ENCODE measurements at regions not wholly inside any gene's neighbourhood (a gene's known extent, or its start where the extent isn't known, plus 50 kb on each side); places are given as distances from the start of the nearest gene placed in this dataset.

DNA sequence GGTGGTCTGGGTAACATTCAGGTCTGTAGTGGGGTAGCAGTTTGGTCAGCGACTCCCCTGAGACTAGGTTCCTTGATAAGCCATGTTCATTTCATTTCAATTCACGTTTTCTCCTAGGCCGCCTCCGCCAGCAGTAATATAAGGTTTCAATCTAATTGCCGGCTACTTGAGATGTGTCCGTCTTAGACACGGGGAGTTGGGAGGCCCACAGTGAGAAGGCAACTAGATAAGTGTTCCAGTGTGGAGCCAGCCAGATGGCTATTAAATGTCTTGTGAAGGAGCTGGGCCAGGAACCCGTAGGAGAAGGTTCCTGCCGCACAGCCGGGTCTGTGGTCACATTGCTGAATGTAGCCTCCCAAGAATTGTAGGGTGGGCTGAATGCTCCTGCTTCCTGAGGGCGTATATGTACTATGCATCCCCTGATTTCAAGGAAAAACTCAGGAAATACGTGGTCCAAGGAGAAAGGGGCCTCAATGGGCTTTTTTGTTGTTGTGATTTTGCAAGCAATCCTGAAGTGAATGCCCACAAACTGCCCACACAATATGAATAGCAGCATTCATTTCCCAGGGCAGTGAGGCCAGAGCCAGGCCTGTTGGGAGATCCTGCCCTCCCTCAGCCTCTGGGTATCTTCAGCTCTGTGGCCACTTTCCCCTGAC, 220.6 kb upstream of the RPL34 start:
- no peaks in the 10 kb centered on the region for H3K36me3 Mint-ChIP-seq (ENCODE audit: low read depth)
- no peaks in the 10 kb centered on the region for H3K4me1 Mint-ChIP-seq
- no peaks in the 10 kb centered on the region for H3K9me3 Mint-ChIP-seq
- no peak overlapping the region for H3K27ac Mint-ChIP-seq
- ChIA-PET CTCF (no interaction called here), POLR2A (no interaction called here)
- no peaks in the 10 kb centered on the region for H3K27me3 Mint-ChIP-seq
- H3K4me3 Mint-ChIP-seq = no peak overlapping the region
- DNase-seq = no peak

- Mint-ChIP-seq H3K9me3 (no peaks in the 10 kb centered on the region), H3K4me1 (no peaks in the 10 kb centered on the region), H3K27me3 (peaks cover 1% of the 10 kb centered on the region), H3K27ac (no peak overlapping the region), H3K4me3 (no peak overlapping the region), H3K36me3 (ENCODE audit: low read depth) (no peaks in the 10 kb centered on the region)
- CTCF ChIA-PET = no interaction called here
- POLR2A ChIA-PET = no interaction called here
- DNase-seq = no peak
Measured at GRCh38 chr4:108398836-108399235, 221.5 kb upstream of the RPL34 start.

- H3K36me3 Mint-ChIP-seq (ENCODE audit: low read depth) = no peaks in the 10 kb centered on the region
- CTCF ChIA-PET = no interaction called here
- POLR2A ChIA-PET = no interaction called here
- no peak overlapping the region for H3K27ac Mint-ChIP-seq
- no peaks in the 10 kb centered on the region for H3K9me3 Mint-ChIP-seq
- peaks cover 1% of the 10 kb centered on the region for H3K27me3 Mint-ChIP-seq
- no peak for DNase-seq
- H3K4me1 Mint-ChIP-seq = no peaks in the 10 kb centered on the region
- no peak overlapping the region for H3K4me3 Mint-ChIP-seq
Measured at GRCh38 chr4:108398316-108398715, 222.1 kb upstream of the RPL34 start.

DNA sequence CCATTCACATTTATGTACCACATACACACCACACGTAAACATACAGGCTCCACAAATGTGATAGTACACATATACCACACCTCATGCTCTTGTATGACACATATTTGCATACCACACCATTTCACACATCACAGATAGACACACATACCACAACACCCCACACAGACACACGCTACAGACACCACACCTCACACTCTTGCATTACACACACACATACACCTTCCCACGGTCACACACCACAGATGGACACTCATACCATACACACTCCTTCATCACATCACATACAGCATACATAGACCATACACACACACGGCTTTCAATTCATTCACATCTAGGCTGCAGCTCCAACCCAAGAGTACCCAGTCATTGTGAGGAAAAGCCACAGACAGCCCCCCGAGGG, 222.5 kb upstream of the RPL34 start:
- no peaks in the 10 kb centered on the region for H3K36me3 Mint-ChIP-seq (ENCODE audit: low read depth)
- H3K9me3 Mint-ChIP-seq = no peaks in the 10 kb centered on the region
- no peak overlapping the region for H3K4me3 Mint-ChIP-seq
- ChIA-PET POLR2A (no interaction called here), CTCF (no interaction called here)
- peaks cover 1% of the 10 kb centered on the region for H3K27me3 Mint-ChIP-seq
- no peaks in the 10 kb centered on the region for H3K4me1 Mint-ChIP-seq
- no peak for DNase-seq
- H3K27ac Mint-ChIP-seq = no peak overlapping the region

GRCh38 chr4:108396900-108397497, 223.4 kb upstream of the RPL34 start:
- H3K4me1 Mint-ChIP-seq = no peaks in the 10 kb centered on the region
- CTCF ChIA-PET = no interaction called here

DNA sequence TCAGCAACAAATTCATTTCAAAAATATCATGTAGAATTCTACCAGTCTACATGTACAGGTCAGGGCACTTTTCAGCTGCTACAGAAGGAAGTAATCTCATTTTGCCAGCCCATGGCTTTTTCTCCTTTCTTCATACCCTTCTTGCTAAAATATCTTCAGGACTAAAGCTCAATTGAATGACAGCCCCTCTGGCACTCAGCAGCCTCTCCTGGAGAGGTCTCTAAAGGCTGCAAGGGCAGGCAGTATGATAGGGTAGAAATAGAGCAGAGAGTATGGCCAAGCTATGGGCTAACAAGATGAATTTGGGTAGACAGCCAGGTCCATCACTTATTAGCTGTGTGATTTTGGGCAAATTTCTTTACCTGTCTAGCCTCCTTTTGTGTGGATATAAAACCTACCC, 224.6 kb upstream of the RPL34 start:
- Mint-ChIP-seq H3K4me1 (no peaks in the 10 kb centered on the region), H3K9me3 (no peaks in the 10 kb centered on the region), H3K27me3 (peaks cover 1% of the 10 kb centered on the region), H3K4me3 (no peak overlapping the region), H3K27ac (no peak overlapping the region), H3K36me3 (ENCODE audit: low read depth) (no peaks in the 10 kb centered on the region)
- ChIA-PET POLR2A (no interaction called here), CTCF (interaction anchor here (0.6 kb wide), 1 partner anchor 1947 kb away, joined by 5 read pairs; no protein-coding TSS in a partner anchor)
- DNase-seq = no peak

More at GRCh38 chr4:108396900-108397497, 223.4 kb upstream of the RPL34 start:
- no peak overlapping the region for H3K4me3 Mint-ChIP-seq
- POLR2A ChIA-PET = interaction anchor here (0.6 kb wide), 1 partner anchor 22 kb away, joined by 3 read pairs; no protein-coding TSS in a partner anchor
- peaks cover 1% of the 10 kb centered on the region for H3K27me3 Mint-ChIP-seq
- no peak overlapping the region for H3K27ac Mint-ChIP-seq
- DNase-seq = no peak
- no peaks in the 10 kb centered on the region for H3K9me3 Mint-ChIP-seq
- H3K36me3 Mint-ChIP-seq (ENCODE audit: low read depth) = no peaks in the 10 kb centered on the region

- H3K36me3 Mint-ChIP-seq (ENCODE audit: low read depth) = no peaks in the 10 kb centered on the region
- DNase-seq = no peak
- H3K27ac Mint-ChIP-seq = no peak overlapping the region
- H3K27me3 Mint-ChIP-seq = peaks cover 1% of the 10 kb centered on the region
- POLR2A ChIA-PET = no interaction called here
- H3K9me3 Mint-ChIP-seq = no peaks in the 10 kb centered on the region
- CTCF ChIA-PET = interaction anchor here (0.9 kb wide), 1 partner anchor 178 kb away, joined by 3 read pairs; no protein-coding TSS in a partner anchor
- H3K4me3 Mint-ChIP-seq = no peak overlapping the region
- no peaks in the 10 kb centered on the region for H3K4me1 Mint-ChIP-seq
Measured at GRCh38 chr4:108393890-108394472, 225.2 kb upstream of the LEF1 start.

GRCh38 chr4:108391701-108392455, 223.1 kb upstream of the LEF1 start:
- ChIA-PET CTCF (no interaction called here), POLR2A (no interaction called here)
- H3K4me1 Mint-ChIP-seq = no peaks in the 10 kb centered on the region
- no peak overlapping the region for H3K27ac Mint-ChIP-seq
- no peak for DNase-seq
- H3K27me3 Mint-ChIP-seq = peaks cover 6% of the 10 kb centered on the region
- H3K4me3 Mint-ChIP-seq = no peak overlapping the region
- H3K9me3 Mint-ChIP-seq = no peaks in the 10 kb centered on the region
- H3K36me3 Mint-ChIP-seq (ENCODE audit: low read depth) = no peaks in the 10 kb centered on the region

DNA sequence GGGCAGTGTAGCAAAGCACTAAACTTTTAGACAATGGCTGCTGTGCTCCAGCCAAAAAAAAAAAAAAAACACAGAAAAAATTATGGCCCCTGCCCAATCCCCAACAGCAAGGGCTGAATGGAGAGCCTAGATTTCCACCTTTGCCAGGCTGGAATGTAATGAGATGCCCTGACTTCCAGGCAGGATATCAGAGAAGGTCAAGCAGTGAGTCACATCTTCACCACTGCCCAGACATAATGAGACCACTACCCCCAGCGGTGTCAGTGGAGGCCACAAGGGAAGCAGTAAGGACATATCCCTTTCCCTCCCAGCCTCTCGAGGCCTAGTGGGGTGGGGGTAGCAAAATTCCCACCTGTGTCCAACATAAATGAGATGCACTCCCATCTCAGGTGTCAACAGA, 216.3 kb upstream of the LEF1 start:
- ChIA-PET POLR2A (no interaction called here), CTCF (no interaction called here)
- Mint-ChIP-seq H3K36me3 (ENCODE audit: low read depth) (no peaks in the 10 kb centered on the region), H3K9me3 (no peaks in the 10 kb centered on the region), H3K27ac (no peak overlapping the region), H3K4me3 (no peak overlapping the region), H3K4me1 (no peaks in the 10 kb centered on the region), H3K27me3 (peaks cover 11% of the 10 kb centered on the region)
- DNase-seq = no peak

- H3K27ac Mint-ChIP-seq = no peak overlapping the region
- ChIA-PET POLR2A (no interaction called here), CTCF (no interaction called here)
- H3K4me1 Mint-ChIP-seq = no peaks in the 10 kb centered on the region
- H3K27me3 Mint-ChIP-seq = peaks cover 11% of the 10 kb centered on the region
- DNase-seq = no peak
- no peak overlapping the region for H3K4me3 Mint-ChIP-seq
- H3K9me3 Mint-ChIP-seq = no peaks in the 10 kb centered on the region
- no peaks in the 10 kb centered on the region for H3K36me3 Mint-ChIP-seq (ENCODE audit: low read depth)
Measured at GRCh38 chr4:108384544-108384943, 215.8 kb upstream of the LEF1 start.

GRCh38 chr4:108383157-108383556, 214.4 kb upstream of the LEF1 start:
- H3K9me3 Mint-ChIP-seq = no peaks in the 10 kb centered on the region
- peaks cover 9% of the 10 kb centered on the region for H3K27me3 Mint-ChIP-seq
- no peaks in the 10 kb centered on the region for H3K36me3 Mint-ChIP-seq (ENCODE audit: low read depth)
- CTCF ChIA-PET = no interaction called here
- no peaks in the 10 kb centered on the region for H3K4me1 Mint-ChIP-seq
- no peak overlapping the region for H3K4me3 Mint-ChIP-seq
- H3K27ac Mint-ChIP-seq = no peak overlapping the region
- DNase-seq = no peak
- POLR2A ChIA-PET = no interaction called here

GRCh38 chr4:108382751-108383150, 214.0 kb upstream of the LEF1 start:
- Mint-ChIP-seq H3K4me1 (no peaks in the 10 kb centered on the region), H3K27me3 (peaks cover 7% of the 10 kb centered on the region), H3K27ac (no peak overlapping the region), H3K4me3 (no peak overlapping the region), H3K9me3 (no peaks in the 10 kb centered on the region), H3K36me3 (ENCODE audit: low read depth) (no peaks in the 10 kb centered on the region)
- CTCF ChIA-PET = no interaction called here
- no peak for DNase-seq
- POLR2A ChIA-PET = no interaction called here

- CTCF ChIA-PET = no interaction called here
- H3K27me3 Mint-ChIP-seq = peaks cover 3% of the 10 kb centered on the region
- H3K36me3 Mint-ChIP-seq (ENCODE audit: low read depth) = no peaks in the 10 kb centered on the region
- no peak for DNase-seq
- H3K4me1 Mint-ChIP-seq = peaks cover 4% of the 10 kb centered on the region
- H3K27ac Mint-ChIP-seq = no peak overlapping the region
- H3K9me3 Mint-ChIP-seq = no peaks in the 10 kb centered on the region
- H3K4me3 Mint-ChIP-seq = no peak overlapping the region
- POLR2A ChIA-PET = no interaction called here
Measured at GRCh38 chr4:108378164-108378563, 209.4 kb upstream of the LEF1 start.
